Neural cell (in vitro differentiated cells): ENCODE measurements at regions not wholly inside any gene's neighbourhood (a gene's known extent, or its start where the extent isn't known, plus 50 kb on each side); places are given as distances from the start of the nearest gene placed in this dataset.
"Not testable (repeated sequence)": the region's sequence is repeated elsewhere in the genome, so short reads cannot be mapped to it uniquely, and the experiment has no call there.

Experiments
- H2AFZ ChIP-seq: fragments of 200-600, 300-800 bp; sonication (generic), shearing (Covaris generic); 2 replicates; pipeline ENCODE4 v1.6.0; 2014; ENCODE audit warnings: low read depth, mild to moderate bottlenecking, antibody characterized with exemption, low read length, moderate library complexity
- H3F3A ChIP-seq: fragments of 200-600 bp; shearing (Covaris generic); 2 replicates; pipeline ENCODE4 v1.6.1; 2016; ENCODE audit warnings: mild to moderate bottlenecking, moderate library complexity, mixed read lengths, antibody characterized with exemption, low read length; ENCODE audit not compliant: insufficient read depth, poor library complexity, severe bottlenecking
- H3K27ac ChIP-seq: fragments of 200-600, 300-800 bp; sonication (generic), shearing (Covaris generic); 2 replicates; pipeline ENCODE4 v1.5.1; 2014; ENCODE audit warnings: mild to moderate bottlenecking, low read length, moderate library complexity
- H3K27me3 ChIP-seq: fragments of 300-800, 200-600 bp; sonication (generic), shearing (Covaris generic); 2 replicates; pipeline ENCODE4 v1.6.0; 2014; ENCODE audit warnings: mild to moderate bottlenecking, low read depth, low read length, moderate library complexity; ENCODE audit not compliant: insufficient read depth
- H3K36me3 ChIP-seq: fragments of 300-800, 200-600 bp; sonication (generic), shearing (Covaris generic); 2 replicates; pipeline ENCODE4 v1.5.1; 2014; ENCODE audit warnings: mild to moderate bottlenecking, antibody characterized with exemption, low read length, moderate library complexity; ENCODE audit not compliant: insufficient read depth
- H3K4me2 ChIP-seq: fragments of 300-800, 200-600 bp; sonication (generic), shearing (Covaris generic); 2 replicates; pipeline ENCODE4 v1.6.0; 2014; ENCODE audit warnings: mild to moderate bottlenecking, low read length
- H3K4me3 ChIP-seq: fragments of 300-800, 200-600 bp; sonication (generic), shearing (Covaris generic); 2 replicates; pipeline ENCODE4 v1.5.1; 2014; ENCODE audit warnings: mild to moderate bottlenecking, low read length, moderate library complexity
- H3K79me2 ChIP-seq: fragments of 200-600 bp; shearing (Covaris generic); replicated peaks from 2 replicates; pipeline ENCODE4 v1.6.0; 2014; ENCODE audit warnings: mild to moderate bottlenecking, low read length, moderate library complexity; ENCODE audit not compliant: insufficient read depth
- H3K9ac ChIP-seq: fragments of 300-800, 200-600 bp; sonication (generic), shearing (Covaris generic); 2 replicates; pipeline ENCODE4 v1.6.1; 2016; ENCODE audit warnings: mild to moderate bottlenecking, low read length, mixed read lengths
- H3K9me2 ChIP-seq: fragments of 200-600 bp; shearing (Covaris generic); 2 replicates; pipeline ENCODE4 v1.6.1; 2016; ENCODE audit warnings: mild to moderate bottlenecking, low read length, mixed read lengths; ENCODE audit not compliant: insufficient read depth
- H3K9me3 ChIP-seq: fragments of 200-600, 300-800 bp; sonication (generic), shearing (Covaris generic); 2 replicates; pipeline ENCODE4 v1.6.1; 2016; ENCODE audit warnings: mild to moderate bottlenecking, mixed run types, low read length, moderate library complexity, mixed read lengths
- H4K20me1 ChIP-seq: fragments of 200-600 bp; shearing (Covaris generic); 2 replicates; pipeline ENCODE4 v1.6.1; 2016; ENCODE audit warnings: mild to moderate bottlenecking, mixed run types; ENCODE audit not compliant: insufficient read depth
- EP300 ChIP-seq: fragments of 450-650 bp; conservative IDR thresholded peaks from 2 replicates; pipeline ENCODE4 v1.6.1; 2014; ENCODE audit warnings: antibody characterized with exemption, mild to moderate bottlenecking, moderate library complexity; ENCODE audit not compliant: poor library complexity, severe bottlenecking
- EZH2 ChIP-seq: fragments of 200-600, 300-800 bp; shearing (Covaris generic), sonication (generic); IDR thresholded peaks from 2 replicates; pipeline ENCODE4 v1.6.1; 2014; ENCODE audit warnings: antibody characterized with exemption, low read length, borderline replicate concordance, mild to moderate bottlenecking; ENCODE audit not compliant: insufficient read depth, poor library complexity, severe bottlenecking
- MXI1 ChIP-seq: fragments of 450-650 bp; conservative IDR thresholded peaks from 2 replicates; pipeline ENCODE4 v1.6.1; 2014; ENCODE audit warnings: antibody characterized with exemption, mild to moderate bottlenecking; ENCODE audit not compliant: poor library complexity, severe bottlenecking
- POLR2AphosphoS5 ChIP-seq: IDR thresholded peaks from 2 replicates; pipeline ENCODE4 v1.6.1; 2012
- RAD21 ChIP-seq: fragments of 450-650 bp; conservative IDR thresholded peaks from 2 replicates; pipeline ENCODE4 v1.6.1; 2014; ENCODE audit warnings: antibody characterized with exemption, mild to moderate bottlenecking, moderate library complexity
- SMC3 ChIP-seq: fragments of 450-650 bp; conservative IDR thresholded peaks from 2 replicates; pipeline ENCODE4 v1.6.1; 2014; ENCODE audit warnings: antibody characterized with exemption, mild to moderate bottlenecking, moderate library complexity; ENCODE audit not compliant: poor library complexity
- TAF1 ChIP-seq: IDR thresholded peaks from 2 replicates; pipeline ENCODE4 v1.6.1; 2012; ENCODE audit warnings: low read depth
- TF ChIP-seq, protein P1 (sequence below): fragments of 450-650 bp; IDR thresholded peaks from 2 replicates; pipeline ENCODE4 v1.5.1; 2014; ENCODE audit warnings: antibody characterized with exemption, mild to moderate bottlenecking, moderate library complexity; ENCODE audit not compliant: poor library complexity, severe bottlenecking
- TF ChIP-seq, protein P2 (sequence below): IDR thresholded peaks from 2 replicates; pipeline ENCODE4 v1.6.1; 2012; ENCODE audit warnings: borderline replicate concordance

DNA sequence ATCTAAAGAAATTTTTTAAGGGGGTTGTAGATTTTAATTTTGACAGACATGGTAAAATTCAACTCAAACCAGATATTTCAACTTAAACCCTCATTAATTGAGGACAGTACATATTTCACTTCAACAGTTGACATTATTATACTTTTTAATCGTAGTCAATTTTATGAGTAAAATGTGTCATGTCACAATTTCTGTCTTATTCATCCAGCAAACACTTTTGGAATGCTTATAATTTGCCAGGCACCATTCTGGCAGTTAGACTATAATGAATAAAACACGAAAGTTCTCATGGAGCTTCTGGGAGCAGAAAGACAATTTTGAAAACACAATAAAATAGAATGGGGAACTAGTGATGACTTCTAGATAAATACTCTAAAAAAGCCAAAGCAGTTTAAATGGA lies 1094.8 kb downstream of the SUCLG1 start:
- H2AFZ ChIP-seq, result no peak overlapping the region
- H3K4me2 ChIP-seq, result no peak overlapping the region

DNA sequence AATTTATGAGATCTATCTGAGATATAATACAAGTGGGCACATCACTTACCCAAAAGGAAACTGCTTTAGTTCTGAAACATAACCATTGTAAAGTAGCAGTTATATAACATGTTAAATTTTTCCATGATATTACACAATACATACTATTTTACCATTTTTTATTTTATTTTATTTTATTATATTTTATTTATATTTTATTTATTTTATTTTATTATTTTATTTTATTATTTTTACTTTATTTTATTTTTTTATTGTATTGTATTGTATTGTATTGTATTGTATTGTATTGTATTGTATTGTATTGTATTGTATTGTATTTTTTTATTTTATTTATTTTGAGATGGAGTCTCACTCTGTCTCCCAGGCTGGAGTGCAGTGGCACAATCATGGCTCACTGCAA lies 1095.9 kb downstream of the SUCLG1 start:
- not testable (repeated sequence) for H2AFZ ChIP-seq, H3K27ac ChIP-seq, H3K4me2 ChIP-seq, H3K4me3 ChIP-seq, H3K79me2 ChIP-seq, H3K9ac ChIP-seq, H4K20me1 ChIP-seq, H3K9me2 ChIP-seq, H3F3A ChIP-seq, H3K9me3 ChIP-seq, H3K36me3 ChIP-seq, H3K27me3 ChIP-seq

More for the DNA sequence above, 1094.8 kb downstream of the SUCLG1 start:
- Histone ChIP-seq H3K27me3 (no peaks in the 10 kb centered on the region), H3K36me3 (no peaks in the 10 kb centered on the region), H3K9me3 (no peaks in the 10 kb centered on the region), H3K27ac (no peak overlapping the region), H3K79me2 (no peaks in the 10 kb centered on the region), H4K20me1 (no peaks in the 10 kb centered on the region), H3K9me2 (no peaks in the 10 kb centered on the region), H3K9ac (no peak overlapping the region), H3K4me3 (no peak overlapping the region), H3F3A (no peaks in the 10 kb centered on the region)
- no peak for TF ChIP-seq POLR2AphosphoS5
- TF ChIP-seq, protein P1, sequence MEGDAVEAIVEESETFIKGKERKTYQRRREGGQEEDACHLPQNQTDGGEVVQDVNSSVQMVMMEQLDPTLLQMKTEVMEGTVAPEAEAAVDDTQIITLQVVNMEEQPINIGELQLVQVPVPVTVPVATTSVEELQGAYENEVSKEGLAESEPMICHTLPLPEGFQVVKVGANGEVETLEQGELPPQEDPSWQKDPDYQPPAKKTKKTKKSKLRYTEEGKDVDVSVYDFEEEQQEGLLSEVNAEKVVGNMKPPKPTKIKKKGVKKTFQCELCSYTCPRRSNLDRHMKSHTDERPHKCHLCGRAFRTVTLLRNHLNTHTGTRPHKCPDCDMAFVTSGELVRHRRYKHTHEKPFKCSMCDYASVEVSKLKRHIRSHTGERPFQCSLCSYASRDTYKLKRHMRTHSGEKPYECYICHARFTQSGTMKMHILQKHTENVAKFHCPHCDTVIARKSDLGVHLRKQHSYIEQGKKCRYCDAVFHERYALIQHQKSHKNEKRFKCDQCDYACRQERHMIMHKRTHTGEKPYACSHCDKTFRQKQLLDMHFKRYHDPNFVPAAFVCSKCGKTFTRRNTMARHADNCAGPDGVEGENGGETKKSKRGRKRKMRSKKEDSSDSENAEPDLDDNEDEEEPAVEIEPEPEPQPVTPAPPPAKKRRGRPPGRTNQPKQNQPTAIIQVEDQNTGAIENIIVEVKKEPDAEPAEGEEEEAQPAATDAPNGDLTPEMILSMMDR, result no peak
- TF ChIP-seq RAD21, result no peak
- TF ChIP-seq, protein P2, sequence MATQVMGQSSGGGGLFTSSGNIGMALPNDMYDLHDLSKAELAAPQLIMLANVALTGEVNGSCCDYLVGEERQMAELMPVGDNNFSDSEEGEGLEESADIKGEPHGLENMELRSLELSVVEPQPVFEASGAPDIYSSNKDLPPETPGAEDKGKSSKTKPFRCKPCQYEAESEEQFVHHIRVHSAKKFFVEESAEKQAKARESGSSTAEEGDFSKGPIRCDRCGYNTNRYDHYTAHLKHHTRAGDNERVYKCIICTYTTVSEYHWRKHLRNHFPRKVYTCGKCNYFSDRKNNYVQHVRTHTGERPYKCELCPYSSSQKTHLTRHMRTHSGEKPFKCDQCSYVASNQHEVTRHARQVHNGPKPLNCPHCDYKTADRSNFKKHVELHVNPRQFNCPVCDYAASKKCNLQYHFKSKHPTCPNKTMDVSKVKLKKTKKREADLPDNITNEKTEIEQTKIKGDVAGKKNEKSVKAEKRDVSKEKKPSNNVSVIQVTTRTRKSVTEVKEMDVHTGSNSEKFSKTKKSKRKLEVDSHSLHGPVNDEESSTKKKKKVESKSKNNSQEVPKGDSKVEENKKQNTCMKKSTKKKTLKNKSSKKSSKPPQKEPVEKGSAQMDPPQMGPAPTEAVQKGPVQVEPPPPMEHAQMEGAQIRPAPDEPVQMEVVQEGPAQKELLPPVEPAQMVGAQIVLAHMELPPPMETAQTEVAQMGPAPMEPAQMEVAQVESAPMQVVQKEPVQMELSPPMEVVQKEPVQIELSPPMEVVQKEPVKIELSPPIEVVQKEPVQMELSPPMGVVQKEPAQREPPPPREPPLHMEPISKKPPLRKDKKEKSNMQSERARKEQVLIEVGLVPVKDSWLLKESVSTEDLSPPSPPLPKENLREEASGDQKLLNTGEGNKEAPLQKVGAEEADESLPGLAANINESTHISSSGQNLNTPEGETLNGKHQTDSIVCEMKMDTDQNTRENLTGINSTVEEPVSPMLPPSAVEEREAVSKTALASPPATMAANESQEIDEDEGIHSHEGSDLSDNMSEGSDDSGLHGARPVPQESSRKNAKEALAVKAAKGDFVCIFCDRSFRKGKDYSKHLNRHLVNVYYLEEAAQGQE, result no peak
- TF ChIP-seq SMC3, result no peak
- no peak for TF ChIP-seq TAF1
- no peak for TF ChIP-seq MXI1
- TF ChIP-seq EZH2, result no peak
- no peak for TF ChIP-seq EP300

DNA sequence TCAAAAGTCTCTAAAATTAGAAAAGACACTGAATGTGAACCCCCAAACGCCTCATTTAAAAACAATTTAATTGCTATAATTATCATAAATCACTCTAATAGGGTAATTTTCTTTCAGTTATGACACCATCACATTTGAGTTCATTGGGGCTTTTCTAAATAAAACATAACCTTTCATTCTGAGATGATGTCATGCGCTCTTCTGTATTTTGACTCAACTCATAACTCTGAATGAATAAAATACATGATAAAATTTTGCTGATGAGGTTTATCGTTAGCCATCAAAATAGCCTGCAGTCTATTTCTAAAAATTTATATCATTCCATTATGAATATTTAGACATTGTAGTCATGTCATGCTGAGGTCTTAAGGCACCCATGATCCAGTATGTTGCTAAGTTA lies 1099.7 kb downstream of the SUCLG1 start:
- H3K27ac ChIP-seq, result no peak overlapping the region
- no peaks in the 10 kb centered on the region for H3F3A ChIP-seq
- no peaks in the 10 kb centered on the region for H3K79me2 ChIP-seq
- H3K4me3 ChIP-seq, result no peak overlapping the region
- H4K20me1 ChIP-seq, result no peaks in the 10 kb centered on the region
- H3K36me3 ChIP-seq, result no peaks in the 10 kb centered on the region
- no peaks in the 10 kb centered on the region for H3K9me3 ChIP-seq
- TF ChIP-seq EP300, result no peak
- no peak for TF ChIP-seq EZH2
- no peak for TF ChIP-seq SMC3
- no peak for TF ChIP-seq TAF1
- no peak for TF ChIP-seq RAD21
- TF ChIP-seq MXI1, result no peak
- TF ChIP-seq, protein P1, result no peak
- TF ChIP-seq, protein P2, result no peak
- no peak for TF ChIP-seq POLR2AphosphoS5
- no peak overlapping the region for H3K9ac ChIP-seq
- H2AFZ ChIP-seq, result no peak overlapping the region
- no peaks in the 10 kb centered on the region for H3K9me2 ChIP-seq
- H3K27me3 ChIP-seq, result no peaks in the 10 kb centered on the region
- H3K4me2 ChIP-seq, result no peak overlapping the region
